Activated naive CD4-positive, alpha-beta T cell treated with anti-CD3 and anti-CD28 coated beads, Interleukin-2, amount 10 ng/mL, durations not matched to agents 7 days and 5 days (primary cell): ENCODE measurements at regions not wholly inside any gene's neighbourhood (a gene's known extent, or its start where the extent isn't known, plus 50 kb on each side); places are given as distances from the start of the nearest gene placed in this dataset.
A peak's percentile ranks its signal among the peaks of the same experiment; 100 is the strongest.
"Not testable (repeated sequence)": the region's sequence is repeated elsewhere in the genome, so short reads cannot be mapped to it uniquely, and the experiment has no call there.

Experiments used
- CTCF ChIA-PET: fragments of 350-600 bp; sonication (Branson Sonifier 250); formaldehyde crosslinking; loops from one replicate; lab custom pipeline; 2021; ENCODE audit warnings: antibody characterized with exemption; lab: Charles Lee
- DNase-seq: peaks from one replicate; pipeline ENCODE4 v3.0.0-alpha.2; 2020
- H3K27ac Mint-ChIP-seq: one replicate; pipeline ENCODE4 v1.8.0; 2021; ENCODE audit warnings: mild to moderate bottlenecking, moderate library complexity, mixed read lengths
- H3K27me3 Mint-ChIP-seq: one replicate; pipeline ENCODE4 v1.8.0; 2021; ENCODE audit warnings: mild to moderate bottlenecking, mixed read lengths
- H3K36me3 Mint-ChIP-seq: one replicate; pipeline ENCODE4 v1.8.0; 2021; ENCODE audit warnings: mixed read lengths
- H3K4me1 Mint-ChIP-seq: one replicate; pipeline ENCODE4 v1.8.0; 2021; ENCODE audit warnings: mixed read lengths
- H3K4me3 Mint-ChIP-seq: one replicate; pipeline ENCODE4 v1.8.0; 2021; ENCODE audit warnings: mild to moderate bottlenecking, moderate library complexity, mixed read lengths
- H3K9me3 Mint-ChIP-seq: one replicate; pipeline ENCODE4 v1.8.0; 2021; ENCODE audit warnings: mixed read lengths

- Mint-ChIP-seq H3K4me3 (no peak overlapping the region), H3K36me3 (no peaks in the 10 kb centered on the region), H3K27me3 (no peaks in the 10 kb centered on the region), H3K4me1 (no peaks in the 10 kb centered on the region), H3K27ac (no peak overlapping the region), H3K9me3 (no peaks in the 10 kb centered on the region)
- CTCF ChIA-PET: interaction anchor here (0.6 kb wide), 1 partner anchor 385 kb away, joined by 3 read pairs; no protein-coding TSS in a partner anchor
- no peak for DNase-seq
Observed at GRCh38 chr14:22185191-22185590, 403.8 kb downstream of the DAD1 start.

GRCh38 chr14:22184830-22185168 is 404.2 kb downstream of the DAD1 start:
- no peak for DNase-seq
- Mint-ChIP-seq H3K27me3 (no peaks in the 10 kb centered on the region), H3K36me3 (no peaks in the 10 kb centered on the region), H3K4me3 (no peak overlapping the region), H3K4me1 (peaks cover 2% of the 10 kb centered on the region), H3K27ac (no peak overlapping the region), H3K9me3 (no peaks in the 10 kb centered on the region)
- CTCF ChIA-PET: interaction anchor here (0.6 kb wide), 1 partner anchor 385 kb away, joined by 3 read pairs; no protein-coding TSS in a partner anchor

- Mint-ChIP-seq H3K9me3 (no peaks in the 10 kb centered on the region), H3K27me3 (no peaks in the 10 kb centered on the region), H3K4me1 (peaks cover 4% of the 10 kb centered on the region), H3K27ac (no peak overlapping the region), H3K36me3 (no peaks in the 10 kb centered on the region), H3K4me3 (no peak overlapping the region)
- CTCF ChIA-PET: no interaction called here
- DNase-seq: no peak
Observed at GRCh38 chr14:22184157-22184829, 404.7 kb downstream of the DAD1 start.

- CTCF ChIA-PET: no interaction called here
- peaks cover 24% of the 10 kb centered on the region for H3K4me1 Mint-ChIP-seq
Observed at GRCh38 chr14:22180045-22180444, 409.0 kb downstream of the DAD1 start.

GRCh38 chr14:22179190-22179589 is 409.8 kb downstream of the DAD1 start:
- no peaks in the 10 kb centered on the region for H3K36me3 Mint-ChIP-seq
- no peak overlapping the region for H3K4me3 Mint-ChIP-seq
- no peak overlapping the region for H3K27ac Mint-ChIP-seq
- H3K4me1 Mint-ChIP-seq: peaks cover 24% of the 10 kb centered on the region
- H3K27me3 Mint-ChIP-seq: no peaks in the 10 kb centered on the region
- CTCF ChIA-PET: no interaction called here
- no peaks in the 10 kb centered on the region for H3K9me3 Mint-ChIP-seq
- DNase-seq: no peak

More at GRCh38 chr14:22180045-22180444, 409.0 kb downstream of the DAD1 start:
- Mint-ChIP-seq H3K36me3 (no peaks in the 10 kb centered on the region), H3K27me3 (no peaks in the 10 kb centered on the region), H3K9me3 (no peaks in the 10 kb centered on the region), H3K4me3 (no peak overlapping the region), H3K27ac (no peak overlapping the region)
- no peak for DNase-seq

GRCh38 chr14:22178333-22178839 is 410.6 kb downstream of the DAD1 start:
- H3K27ac Mint-ChIP-seq: peak overlapping the region; percentile 80

GRCh38 chr14:22177870-22178269 is 411.2 kb downstream of the DAD1 start:
- no peaks in the 10 kb centered on the region for H3K27me3 Mint-ChIP-seq
- CTCF ChIA-PET: interaction anchor here (1.4 kb wide), 1 partner anchor 24 kb away, joined by 5 read pairs; no protein-coding TSS in a partner anchor
- DNase-seq: no peak
- peak overlapping the region; percentile 23 for H3K4me3 Mint-ChIP-seq
- no peaks in the 10 kb centered on the region for H3K9me3 Mint-ChIP-seq
- peaks cover 24% of the 10 kb centered on the region for H3K4me1 Mint-ChIP-seq
- no peaks in the 10 kb centered on the region for H3K36me3 Mint-ChIP-seq
- H3K27ac Mint-ChIP-seq: peak overlapping the region; percentile 80

More at GRCh38 chr14:22178333-22178839, 410.6 kb downstream of the DAD1 start:
- no peak overlapping the region for H3K4me3 Mint-ChIP-seq
- no peak for DNase-seq
- H3K27me3 Mint-ChIP-seq: no peaks in the 10 kb centered on the region
- H3K36me3 Mint-ChIP-seq: no peaks in the 10 kb centered on the region
- CTCF ChIA-PET: no interaction called here
- H3K9me3 Mint-ChIP-seq: no peaks in the 10 kb centered on the region
- H3K4me1 Mint-ChIP-seq: peaks cover 24% of the 10 kb centered on the region

- peaks cover 2% of the 10 kb centered on the region for H3K36me3 Mint-ChIP-seq
- H3K27ac Mint-ChIP-seq: peak overlapping the region; percentile 19
- no peaks in the 10 kb centered on the region for H3K9me3 Mint-ChIP-seq
- peaks cover 24% of the 10 kb centered on the region for H3K4me1 Mint-ChIP-seq
- no peak overlapping the region for H3K4me3 Mint-ChIP-seq
- H3K27me3 Mint-ChIP-seq: no peaks in the 10 kb centered on the region
- no peak for DNase-seq
- CTCF ChIA-PET: interaction anchor here (1.4 kb wide), 1 partner anchor 25 kb away, joined by 5 read pairs; no protein-coding TSS in a partner anchor
Observed at GRCh38 chr14:22176957-22177356, 412.1 kb downstream of the DAD1 start.

GRCh38 chr14:22175278-22175558 is 413.8 kb downstream of the DAD1 start:
- H3K36me3 Mint-ChIP-seq, DNase-seq, H3K4me3 Mint-ChIP-seq, H3K27ac Mint-ChIP-seq, H3K9me3 Mint-ChIP-seq, CTCF ChIA-PET, H3K27me3 Mint-ChIP-seq: not testable (repeated sequence)
- H3K4me1 Mint-ChIP-seq: peaks cover 24% of the 10 kb centered on the region

- Mint-ChIP-seq H3K36me3 (peaks cover 3% of the 10 kb centered on the region), H3K4me3 (no peak overlapping the region), H3K4me1 (peaks cover 21% of the 10 kb centered on the region), H3K27me3 (no peaks in the 10 kb centered on the region), H3K27ac (no peak overlapping the region), H3K9me3 (no peaks in the 10 kb centered on the region)
- no peak for DNase-seq
- CTCF ChIA-PET: no interaction called here
Observed at GRCh38 chr14:22174412-22175277, 414.4 kb downstream of the DAD1 start.

GRCh38 chr14:22168092-22168955 is 420.7 kb downstream of the DAD1 start:
- Mint-ChIP-seq H3K27me3 (no peaks in the 10 kb centered on the region), H3K36me3 (peaks cover 3% of the 10 kb centered on the region), H3K4me1 (peaks cover 7% of the 10 kb centered on the region), H3K4me3 (peak overlapping the region; percentile 75), H3K27ac (peak overlapping the region; percentile 89), H3K9me3 (no peaks in the 10 kb centered on the region)
- no peak for DNase-seq
- CTCF ChIA-PET: no interaction called here

- no peaks in the 10 kb centered on the region for H3K36me3 Mint-ChIP-seq
- H3K4me1 Mint-ChIP-seq: peaks cover 19% of the 10 kb centered on the region
- H3K27ac Mint-ChIP-seq: no peak overlapping the region
- CTCF ChIA-PET: interaction anchor here (2.9 kb wide), 1 partner anchor 405 kb away, joined by 9 read pairs; no protein-coding TSS in a partner anchor
- H3K9me3 Mint-ChIP-seq: no peaks in the 10 kb centered on the region
- H3K27me3 Mint-ChIP-seq: no peaks in the 10 kb centered on the region
- DNase-seq: no peak
- no peak overlapping the region for H3K4me3 Mint-ChIP-seq
Observed at GRCh38 chr14:22164616-22165015, 424.4 kb downstream of the DAD1 start.

- H3K9me3 Mint-ChIP-seq: no peaks in the 10 kb centered on the region
- peaks cover 20% of the 10 kb centered on the region for H3K4me1 Mint-ChIP-seq
- no peaks in the 10 kb centered on the region for H3K36me3 Mint-ChIP-seq
- CTCF ChIA-PET: interaction anchor here (0.5 to 1.6 kb wide), 4 partner anchors 40 to 407 kb away, joined by 3 to 4 read pairs (median 3); no protein-coding TSS in a partner anchor
- H3K4me3 Mint-ChIP-seq: peak overlapping the region; percentile 75
- DNase-seq: no peak
- peak overlapping the region; percentile 87 for H3K27ac Mint-ChIP-seq
- H3K27me3 Mint-ChIP-seq: no peaks in the 10 kb centered on the region
Observed at GRCh38 chr14:22163051-22163450, 426.0 kb downstream of the DAD1 start.

GRCh38 chr14:22159957-22160356 is 429.1 kb downstream of the DAD1 start:
- peaks cover 19% of the 10 kb centered on the region for H3K4me1 Mint-ChIP-seq
- DNase-seq: no peak
- H3K4me3 Mint-ChIP-seq: no peak overlapping the region
- H3K27me3 Mint-ChIP-seq: no peaks in the 10 kb centered on the region
- no peak overlapping the region for H3K27ac Mint-ChIP-seq
- no peaks in the 10 kb centered on the region for H3K36me3 Mint-ChIP-seq
- H3K9me3 Mint-ChIP-seq: no peaks in the 10 kb centered on the region
- CTCF ChIA-PET: no interaction called here
